Nephron progenitor cell (in vitro differentiated cells): ENCODE measurements at regions not wholly inside any gene's neighbourhood (a gene's known extent, or its start where the extent isn't known, plus 50 kb on each side); places are given as distances from the start of the nearest gene placed in this dataset.

Source experiments
- DNase-seq: peaks from one replicate; pipeline ENCODE4 v3.0.0; 2021
- H3K27ac Mint-ChIP-seq: 2 replicates; pipeline ENCODE4 v1.8.0; 2021; ENCODE audit warnings: mild to moderate bottlenecking, moderate library complexity, mixed read lengths
- H3K27me3 Mint-ChIP-seq: 2 replicates; pipeline ENCODE4 v1.8.0; 2021; ENCODE audit warnings: mild to moderate bottlenecking, low read depth, mixed read lengths; ENCODE audit not compliant: poor library complexity
- H3K36me3 Mint-ChIP-seq: 2 replicates; pipeline ENCODE4 v1.8.0; 2021; ENCODE audit warnings: low read depth, mixed read lengths
- H3K4me1 Mint-ChIP-seq: 2 replicates; pipeline ENCODE4 v1.8.0; 2021; ENCODE audit warnings: mixed read lengths
- H3K4me3 Mint-ChIP-seq: 2 replicates; pipeline ENCODE4 v1.8.0; 2021; ENCODE audit warnings: mild to moderate bottlenecking, moderate library complexity, mixed read lengths
- H3K9me3 Mint-ChIP-seq: 2 replicates; pipeline ENCODE4 v1.8.0; 2021; ENCODE audit warnings: mild to moderate bottlenecking, moderate library complexity, mixed read lengths
- TF ChIP-seq, protein P1 (sequence below): fragments of 200-600 bp; sonication (generic); IDR thresholded peaks from 2 replicates; pipeline ENCODE4 v1.5.0; 2021; ENCODE audit warnings: antibody characterized with exemption

DNA sequence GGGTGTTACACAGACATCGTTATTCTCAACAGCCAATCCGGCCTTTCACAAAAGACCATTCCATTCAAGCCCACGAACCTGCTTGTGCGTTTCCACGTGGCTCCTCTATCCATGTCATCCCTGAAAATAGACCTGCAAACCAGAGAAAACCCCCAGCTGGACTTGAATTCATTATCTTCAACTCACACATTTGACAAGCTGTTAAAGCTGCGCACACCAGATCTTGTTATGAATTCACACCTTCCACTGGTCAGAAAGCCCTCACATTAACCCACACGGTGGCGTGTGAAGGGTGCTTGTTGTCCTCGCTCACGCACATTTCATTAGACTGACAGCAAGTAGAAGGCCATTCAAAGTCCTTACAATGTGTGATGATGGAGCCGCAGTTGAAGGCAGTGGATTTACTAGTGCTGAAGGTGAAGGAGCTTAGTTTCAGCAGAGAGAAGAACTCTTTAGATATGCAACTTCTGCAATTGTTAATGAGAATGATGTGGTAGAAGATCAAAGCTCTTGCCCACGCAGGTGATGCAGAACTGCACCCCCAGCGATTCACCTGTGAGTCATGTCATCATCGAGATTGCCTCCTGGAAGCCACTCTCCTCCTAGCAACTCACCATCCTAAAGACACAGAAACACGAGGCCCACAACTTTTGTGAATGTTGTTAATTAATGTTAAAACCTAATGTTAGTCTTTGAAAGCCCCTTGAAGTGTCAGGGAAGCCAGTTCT is 224.8 kb upstream of the SOX11 start:
- DNase-seq: no peak
- peaks cover 2% of the 10 kb centered on the region for H3K27me3 Mint-ChIP-seq
- H3K36me3 Mint-ChIP-seq: no peaks in the 10 kb centered on the region
- peaks cover 55% of the 10 kb centered on the region for H3K4me1 Mint-ChIP-seq
- no peaks in the 10 kb centered on the region for H3K9me3 Mint-ChIP-seq
- no peak overlapping the region for H3K4me3 Mint-ChIP-seq
- TF ChIP-seq, protein P1, sequence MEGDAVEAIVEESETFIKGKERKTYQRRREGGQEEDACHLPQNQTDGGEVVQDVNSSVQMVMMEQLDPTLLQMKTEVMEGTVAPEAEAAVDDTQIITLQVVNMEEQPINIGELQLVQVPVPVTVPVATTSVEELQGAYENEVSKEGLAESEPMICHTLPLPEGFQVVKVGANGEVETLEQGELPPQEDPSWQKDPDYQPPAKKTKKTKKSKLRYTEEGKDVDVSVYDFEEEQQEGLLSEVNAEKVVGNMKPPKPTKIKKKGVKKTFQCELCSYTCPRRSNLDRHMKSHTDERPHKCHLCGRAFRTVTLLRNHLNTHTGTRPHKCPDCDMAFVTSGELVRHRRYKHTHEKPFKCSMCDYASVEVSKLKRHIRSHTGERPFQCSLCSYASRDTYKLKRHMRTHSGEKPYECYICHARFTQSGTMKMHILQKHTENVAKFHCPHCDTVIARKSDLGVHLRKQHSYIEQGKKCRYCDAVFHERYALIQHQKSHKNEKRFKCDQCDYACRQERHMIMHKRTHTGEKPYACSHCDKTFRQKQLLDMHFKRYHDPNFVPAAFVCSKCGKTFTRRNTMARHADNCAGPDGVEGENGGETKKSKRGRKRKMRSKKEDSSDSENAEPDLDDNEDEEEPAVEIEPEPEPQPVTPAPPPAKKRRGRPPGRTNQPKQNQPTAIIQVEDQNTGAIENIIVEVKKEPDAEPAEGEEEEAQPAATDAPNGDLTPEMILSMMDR: no peak
- H3K27ac Mint-ChIP-seq: peak overlapping the region; percentile 86

DNA sequence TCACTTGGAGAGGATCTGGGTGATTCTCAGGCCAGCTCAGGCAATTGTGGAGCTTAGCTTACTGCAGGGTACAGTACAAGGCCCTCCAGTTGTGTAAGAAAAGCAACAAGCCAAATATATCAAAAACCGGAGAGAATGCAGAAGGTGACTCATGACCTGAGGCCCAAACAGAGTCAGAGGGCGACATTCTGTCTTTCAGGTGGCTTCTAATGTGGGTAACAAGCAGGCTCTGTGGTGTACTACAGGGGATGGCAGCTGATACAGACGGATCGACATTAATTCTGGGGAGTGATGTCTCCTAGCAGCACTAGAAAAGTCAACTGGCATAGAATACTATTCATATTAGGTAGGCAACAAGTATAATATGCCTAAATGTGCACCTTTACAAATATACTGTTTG is 219.5 kb upstream of the SOX11 start:
- TF ChIP-seq, protein P1: no peak
- Mint-ChIP-seq H3K36me3 (no peaks in the 10 kb centered on the region), H3K27ac (no peak overlapping the region), H3K4me1 (peaks cover 63% of the 10 kb centered on the region), H3K9me3 (no peaks in the 10 kb centered on the region), H3K27me3 (no peaks in the 10 kb centered on the region), H3K4me3 (no peak overlapping the region)
- no peak for DNase-seq

DNA sequence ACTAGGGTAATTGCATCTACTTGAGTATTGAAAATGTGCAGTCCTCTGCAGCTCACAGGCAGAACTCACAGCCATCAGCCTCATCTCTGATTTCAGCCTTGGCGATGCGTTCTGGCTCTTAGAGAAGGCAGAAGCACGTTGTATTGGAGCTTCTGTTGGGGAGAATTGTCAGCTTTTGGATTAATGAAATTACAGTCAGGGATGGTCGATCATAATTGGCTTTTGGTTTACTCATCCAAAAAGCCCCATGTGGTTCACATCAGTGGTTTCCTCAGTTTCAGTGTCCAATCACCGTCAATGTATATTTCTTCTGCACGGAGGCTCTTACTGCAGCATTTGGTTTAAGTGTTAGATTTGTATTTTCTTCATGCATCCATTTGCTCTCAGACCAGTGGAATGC is 218.5 kb upstream of the SOX11 start:
- Mint-ChIP-seq H3K9me3 (no peaks in the 10 kb centered on the region), H3K4me1 (peaks cover 53% of the 10 kb centered on the region), H3K4me3 (no peak overlapping the region), H3K27me3 (no peaks in the 10 kb centered on the region), H3K27ac (no peak overlapping the region), H3K36me3 (no peaks in the 10 kb centered on the region)
- TF ChIP-seq, protein P1: no peak
- no peak for DNase-seq

DNA sequence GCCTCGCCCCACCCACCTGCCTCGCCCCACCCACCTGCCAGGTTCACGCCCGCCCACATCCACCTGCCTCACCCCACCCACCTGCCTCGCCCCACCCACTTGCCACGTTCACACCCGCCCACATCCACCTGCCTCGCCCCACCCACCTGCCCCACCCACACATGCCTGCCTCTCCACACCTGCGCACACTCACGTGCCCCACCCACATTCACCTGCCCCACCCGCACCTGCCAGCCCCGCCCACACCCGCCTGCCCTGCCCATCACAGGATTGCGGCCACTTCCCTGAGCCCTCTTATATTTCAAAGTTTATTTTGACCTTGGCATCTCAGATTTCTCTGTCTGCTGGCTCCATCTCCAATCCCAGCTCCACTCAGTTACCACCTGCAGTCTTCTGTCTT is 217.5 kb upstream of the SOX11 start:
- no peaks in the 10 kb centered on the region for H3K27me3 Mint-ChIP-seq
- H3K36me3 Mint-ChIP-seq: no peaks in the 10 kb centered on the region
- TF ChIP-seq, protein P1: no peak
- no peaks in the 10 kb centered on the region for H3K9me3 Mint-ChIP-seq
- DNase-seq: no peak
- H3K4me3 Mint-ChIP-seq: no peak overlapping the region
- peak overlapping the region; percentile 30 for H3K27ac Mint-ChIP-seq
- H3K4me1 Mint-ChIP-seq: peaks cover 57% of the 10 kb centered on the region

DNA sequence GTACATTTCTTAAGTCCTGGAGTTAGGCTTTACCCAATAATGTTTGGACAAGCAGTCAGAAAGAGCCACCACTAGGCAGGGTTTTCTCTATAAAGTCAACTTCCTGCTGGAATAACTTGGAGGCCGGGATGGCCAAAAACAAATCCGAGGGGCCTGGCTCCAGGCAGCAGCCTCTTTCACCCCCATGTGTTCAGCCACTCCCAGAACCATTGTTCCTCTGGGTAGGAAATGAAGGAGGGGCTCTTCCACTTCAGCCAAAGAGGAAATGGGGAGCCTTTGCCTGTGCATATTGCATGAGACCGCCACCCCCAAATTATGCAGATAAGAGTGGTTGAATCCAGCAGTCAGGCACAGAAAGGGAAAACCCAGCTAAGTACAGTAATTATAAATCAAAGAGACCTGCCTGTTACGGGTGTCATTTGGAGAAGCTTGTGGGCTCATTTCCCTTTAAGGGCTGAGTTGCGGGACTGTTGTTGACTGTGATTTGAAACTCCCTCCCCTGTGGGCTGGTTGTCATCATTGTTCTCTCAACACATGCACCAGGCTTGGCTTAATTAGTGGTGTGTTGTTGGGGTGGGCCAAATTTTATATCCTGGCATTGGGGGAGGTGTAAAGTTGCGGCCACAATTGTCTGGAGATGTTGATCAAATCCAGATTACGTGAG is 212.8 kb upstream of the SOX11 start:
- Mint-ChIP-seq H3K36me3 (peaks cover 5% of the 10 kb centered on the region), H3K4me3 (peak overlapping the region; percentile 30), H3K4me1 (peaks cover 61% of the 10 kb centered on the region), H3K9me3 (peaks cover 11% of the 10 kb centered on the region), H3K27me3 (no peaks in the 10 kb centered on the region), H3K27ac (no peak overlapping the region)
- DNase-seq: no peak
- TF ChIP-seq, protein P1: no peak
